ENCODE measurements at regions not wholly inside any gene's neighbourhood (a gene's known extent, or its start where the extent isn't known, plus 50 kb on each side); places are given as distances from the start of the nearest gene placed in this dataset.

DNA sequence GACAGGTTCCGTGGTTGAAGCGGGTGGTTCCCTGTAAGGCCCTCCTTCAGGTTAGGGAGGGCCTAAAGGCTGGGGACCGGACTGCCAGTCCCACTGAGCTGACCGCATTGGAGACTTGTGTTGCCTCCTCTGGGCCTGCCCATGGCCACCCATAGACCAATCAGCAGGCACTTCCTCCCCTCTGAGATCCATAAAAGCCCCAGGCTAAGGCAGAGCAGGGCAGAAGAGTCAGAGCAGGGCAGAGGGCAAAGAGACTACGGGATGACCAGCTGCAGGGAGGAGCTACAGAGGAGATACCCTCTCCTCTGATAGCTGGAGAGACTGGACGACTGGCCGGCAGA is 537.4 kb downstream of the TENT5A start:
- Histone ChIP-seq H3K4me3 (IDR thresholded peaks at IDR 0.05; ENCODE audit: insufficient read depth, low read depth, low read length) (no peak overlapping the region), H3K27ac (no peak overlapping the region), H3K27me3 (ENCODE audit: insufficient read depth, low read depth) (no peaks in the 10 kb centered on the region), H3K4me2 (no peak overlapping the region), H3K4me1 (ENCODE audit: low read depth, poor library complexity, severe bottlenecking) (no peaks in the 10 kb centered on the region), H4K20me1 (ENCODE audit: insufficient read depth) (no peaks in the 10 kb centered on the region), H3K79me2 (ENCODE audit: insufficient read depth, low read depth) (no peaks in the 10 kb centered on the region), H3K9ac (no peak overlapping the region), H3K36me3 (ENCODE audit: insufficient read depth) (no peaks in the 10 kb centered on the region), H2AFZ (ENCODE audit: low read depth) (no peak overlapping the region)
- TF ChIP-seq, protein P1, sequence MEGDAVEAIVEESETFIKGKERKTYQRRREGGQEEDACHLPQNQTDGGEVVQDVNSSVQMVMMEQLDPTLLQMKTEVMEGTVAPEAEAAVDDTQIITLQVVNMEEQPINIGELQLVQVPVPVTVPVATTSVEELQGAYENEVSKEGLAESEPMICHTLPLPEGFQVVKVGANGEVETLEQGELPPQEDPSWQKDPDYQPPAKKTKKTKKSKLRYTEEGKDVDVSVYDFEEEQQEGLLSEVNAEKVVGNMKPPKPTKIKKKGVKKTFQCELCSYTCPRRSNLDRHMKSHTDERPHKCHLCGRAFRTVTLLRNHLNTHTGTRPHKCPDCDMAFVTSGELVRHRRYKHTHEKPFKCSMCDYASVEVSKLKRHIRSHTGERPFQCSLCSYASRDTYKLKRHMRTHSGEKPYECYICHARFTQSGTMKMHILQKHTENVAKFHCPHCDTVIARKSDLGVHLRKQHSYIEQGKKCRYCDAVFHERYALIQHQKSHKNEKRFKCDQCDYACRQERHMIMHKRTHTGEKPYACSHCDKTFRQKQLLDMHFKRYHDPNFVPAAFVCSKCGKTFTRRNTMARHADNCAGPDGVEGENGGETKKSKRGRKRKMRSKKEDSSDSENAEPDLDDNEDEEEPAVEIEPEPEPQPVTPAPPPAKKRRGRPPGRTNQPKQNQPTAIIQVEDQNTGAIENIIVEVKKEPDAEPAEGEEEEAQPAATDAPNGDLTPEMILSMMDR (conservative IDR thresholded peaks at IDR 0.05; ENCODE audit: low read depth, low read length) = no peak

DNA sequence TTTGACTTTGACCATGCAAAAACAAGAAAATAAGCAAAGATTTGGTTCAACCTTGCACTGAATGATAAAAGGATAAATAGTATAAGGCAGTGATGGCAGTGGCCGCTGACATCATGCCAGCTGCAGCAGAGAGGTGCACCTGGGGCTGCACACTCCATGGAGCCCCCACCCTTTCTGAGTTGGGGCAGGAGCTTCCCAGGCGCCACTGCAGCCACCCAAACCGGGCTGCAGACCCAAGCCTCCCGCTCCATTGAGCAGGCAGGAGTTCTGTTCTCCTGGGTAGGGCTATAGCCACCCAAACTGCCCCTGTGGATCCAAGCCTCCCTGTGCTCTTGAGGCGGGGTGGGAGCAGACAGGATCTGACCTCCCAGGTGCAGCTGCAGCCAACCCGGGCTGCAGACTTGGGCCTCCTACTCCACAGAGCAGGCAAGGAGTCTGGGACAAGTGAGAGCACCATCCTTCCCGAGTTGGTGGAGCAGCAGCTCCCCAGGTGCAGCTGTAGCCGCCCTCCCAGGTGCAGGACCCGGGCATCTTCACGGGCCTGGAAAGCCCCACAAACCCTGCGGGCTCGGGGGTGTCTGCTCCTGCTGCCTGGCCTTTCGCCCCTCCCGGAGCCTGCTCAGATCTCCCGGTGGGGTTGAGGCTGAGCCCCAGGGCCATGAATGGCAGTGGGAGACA is 537.9 kb downstream of the TENT5A start:
- Histone ChIP-seq H3K79me2 (ENCODE audit: insufficient read depth, low read depth) (no peaks in the 10 kb centered on the region), H3K4me1 (ENCODE audit: low read depth, poor library complexity, severe bottlenecking) (no peaks in the 10 kb centered on the region), H3K27me3 (ENCODE audit: insufficient read depth, low read depth) (no peaks in the 10 kb centered on the region), H3K4me3 (IDR thresholded peaks at IDR 0.05; ENCODE audit: insufficient read depth, low read depth, low read length) (no peak overlapping the region), H3K36me3 (ENCODE audit: insufficient read depth) (no peaks in the 10 kb centered on the region), H3K4me2 (no peak overlapping the region), H2AFZ (ENCODE audit: low read depth) (no peak overlapping the region), H3K27ac (no peak overlapping the region), H4K20me1 (ENCODE audit: insufficient read depth) (no peaks in the 10 kb centered on the region), H3K9ac (no peak overlapping the region)
- TF ChIP-seq, protein P1 (conservative IDR thresholded peaks at IDR 0.05; ENCODE audit: low read depth, low read length) = no peak

DNA sequence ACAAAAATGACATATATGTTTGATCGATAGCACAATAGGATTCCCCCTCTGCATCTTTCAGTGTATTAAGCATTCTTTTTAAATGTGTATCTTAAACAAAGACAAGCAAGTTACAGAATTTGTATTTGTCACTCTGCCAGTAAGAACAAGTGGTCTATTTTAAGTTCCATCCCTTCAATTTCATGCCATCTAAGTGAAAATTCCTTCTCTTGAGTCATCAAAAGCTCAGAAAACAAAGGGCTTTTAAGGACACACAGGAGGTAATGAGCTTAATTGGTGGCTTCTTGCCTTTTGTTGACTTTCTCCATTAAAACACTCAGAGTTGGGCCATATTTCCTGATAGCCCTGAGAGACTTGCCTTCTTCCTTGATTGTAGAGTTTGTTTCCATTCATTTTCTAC is 547.8 kb downstream of the TENT5A start:
- H3K4me3 ChIP-seq (IDR thresholded peaks at IDR 0.05; ENCODE audit: insufficient read depth, low read depth, low read length) = no peak overlapping the region
- H3K4me1 ChIP-seq (ENCODE audit: low read depth, poor library complexity, severe bottlenecking) = no peaks in the 10 kb centered on the region
- H3K9ac ChIP-seq = no peak overlapping the region
- no peaks in the 10 kb centered on the region for H3K79me2 ChIP-seq (ENCODE audit: insufficient read depth, low read depth)
- H3K4me2 ChIP-seq = no peak overlapping the region
- TF ChIP-seq, protein P1 (conservative IDR thresholded peaks at IDR 0.05; ENCODE audit: low read depth, low read length) = no peak
- no peak overlapping the region for H3K27ac ChIP-seq
- no peak overlapping the region for H2AFZ ChIP-seq (ENCODE audit: low read depth)
- H4K20me1 ChIP-seq (ENCODE audit: insufficient read depth) = no peaks in the 10 kb centered on the region
- no peaks in the 10 kb centered on the region for H3K36me3 ChIP-seq (ENCODE audit: insufficient read depth)
- no peaks in the 10 kb centered on the region for H3K27me3 ChIP-seq (ENCODE audit: insufficient read depth, low read depth)

DNA sequence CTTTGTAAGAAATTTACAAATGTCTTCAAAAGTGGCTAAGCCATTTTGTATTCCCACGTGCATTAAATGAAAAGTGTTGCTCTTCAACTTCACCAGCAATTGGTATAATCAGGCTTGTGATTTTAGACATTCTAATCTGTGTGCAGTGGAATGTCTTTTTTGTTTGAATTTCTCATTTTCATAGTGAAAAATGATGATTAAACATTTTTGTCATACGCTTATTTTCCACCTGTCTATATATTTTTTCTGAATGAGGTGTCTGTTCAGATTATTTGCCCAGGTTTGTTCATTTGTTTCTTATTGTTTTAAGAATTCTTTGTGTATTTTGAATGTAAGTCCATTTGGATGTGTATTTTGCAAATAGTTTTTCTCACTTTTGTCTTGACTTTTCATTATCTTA is 558.1 kb downstream of the TENT5A start:
- Histone ChIP-seq H3K9ac (no peak overlapping the region), H2AFZ (ENCODE audit: low read depth) (no peak overlapping the region)
- TF ChIP-seq, protein P1 (conservative IDR thresholded peaks at IDR 0.05; ENCODE audit: low read depth, low read length) = no peak

More for the DNA sequence above, 558.1 kb downstream of the TENT5A start:
- no peak overlapping the region for H3K4me3 ChIP-seq (IDR thresholded peaks at IDR 0.05; ENCODE audit: insufficient read depth, low read depth, low read length)
- no peaks in the 10 kb centered on the region for H3K36me3 ChIP-seq (ENCODE audit: insufficient read depth)
- H3K4me1 ChIP-seq (ENCODE audit: low read depth, poor library complexity, severe bottlenecking) = no peaks in the 10 kb centered on the region
- no peaks in the 10 kb centered on the region for H4K20me1 ChIP-seq (ENCODE audit: insufficient read depth)
- no peaks in the 10 kb centered on the region for H3K27me3 ChIP-seq (ENCODE audit: insufficient read depth, low read depth)
- no peak overlapping the region for H3K27ac ChIP-seq
- no peak overlapping the region for H3K4me2 ChIP-seq
- no peaks in the 10 kb centered on the region for H3K79me2 ChIP-seq (ENCODE audit: insufficient read depth, low read depth)
